KMS-11 (cell line): ENCODE measurements at regions not wholly inside any gene's neighbourhood (a gene's known extent, or its start where the extent isn't known, plus 50 kb on each side); places are given as distances from the start of the nearest gene placed in this dataset.
A peak's percentile ranks its signal among the peaks of the same experiment; 100 is the strongest.
"Not testable (repeated sequence)": the region's sequence is repeated elsewhere in the genome, so short reads cannot be mapped to it uniquely, and the experiment has no call there.

Experiments
- H2AFZ ChIP-seq: fragments of 200-600 bp; sonication (generic); 2 replicates; pipeline ENCODE4 v1.6.1; 2016; ENCODE audit warnings: antibody characterized with exemption, mixed run types, low read depth
- H3K27ac ChIP-seq: fragments of 200-600 bp; sonication (generic); 2 replicates; pipeline ENCODE4 v1.6.1; 2016; ENCODE audit warnings: mild to moderate bottlenecking, mixed run types
- H3K27me3 ChIP-seq: fragments of 200-600 bp; sonication (generic); 2 replicates; pipeline ENCODE4 v1.6.1; 2017; ENCODE audit warnings: mild to moderate bottlenecking, low read depth, mixed run types, moderate library complexity; ENCODE audit not compliant: insufficient read depth
- H3K36me3 ChIP-seq: fragments of 200-600 bp; sonication (generic); 2 replicates; pipeline ENCODE4 v1.6.1; 2017; ENCODE audit warnings: mild to moderate bottlenecking, mixed run types; ENCODE audit not compliant: insufficient read depth
- H3K4me1 ChIP-seq: fragments of 200-600 bp; sonication (generic); 2 replicates; pipeline ENCODE4 v1.6.1; 2016; ENCODE audit warnings: mild to moderate bottlenecking, low read depth, mixed run types; ENCODE audit not compliant: poor library complexity, severe bottlenecking
- H3K4me2 ChIP-seq: fragments of 200-600 bp; sonication (generic); 2 replicates; pipeline ENCODE4 v1.7.0; 2016; ENCODE audit warnings: mild to moderate bottlenecking, mixed run types
- H3K4me3 ChIP-seq: fragments of 200-600 bp; sonication (generic); IDR thresholded peaks from 2 replicates; pipeline ENCODE4 v1.6.1; 2017; ENCODE audit warnings: low read depth, low read length, mixed read lengths; ENCODE audit not compliant: insufficient read depth
- H3K79me2 ChIP-seq: fragments of 200-600 bp; sonication (generic); 2 replicates; pipeline ENCODE4 v1.6.1; 2016; ENCODE audit warnings: low read depth, mixed run types; ENCODE audit not compliant: insufficient read depth
- H3K9ac ChIP-seq: fragments of 200-600 bp; sonication (generic); 2 replicates; pipeline ENCODE4 v1.6.1; 2016; ENCODE audit warnings: mild to moderate bottlenecking, mixed run types
- H4K20me1 ChIP-seq: fragments of 200-600 bp; sonication (generic); 2 replicates; pipeline ENCODE4 v1.6.1; 2016; ENCODE audit warnings: mild to moderate bottlenecking, mixed run types; ENCODE audit not compliant: insufficient read depth
- CTCF ChIP-seq: fragments of 200-600 bp; sonication (generic); conservative IDR thresholded peaks from 2 replicates; pipeline ENCODE4 v1.6.1; 2017; ENCODE audit warnings: low read depth, mild to moderate bottlenecking, antibody characterized with exemption, low read length, moderate library complexity, mixed read lengths

DNA sequence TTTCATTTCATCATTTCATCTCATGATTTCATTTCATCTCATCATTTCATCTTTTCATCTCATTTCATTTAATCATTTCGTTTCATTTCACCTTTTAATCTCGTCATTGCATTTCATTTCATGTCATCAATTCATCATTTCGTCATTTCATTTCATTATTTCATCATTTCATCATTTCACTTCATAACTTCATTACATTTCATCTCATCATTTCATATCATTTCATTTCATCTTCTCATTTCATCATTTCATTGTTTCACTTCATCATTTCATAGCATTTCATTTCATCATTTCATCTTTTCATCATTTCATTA, 131.6 kb downstream of the ZNF92 start:
- not testable (repeated sequence) for H3K9ac ChIP-seq, H3K4me2 ChIP-seq, H3K79me2 ChIP-seq, H3K36me3 ChIP-seq, H3K4me3 ChIP-seq, H4K20me1 ChIP-seq, H3K4me1 ChIP-seq, H3K27ac ChIP-seq, H2AFZ ChIP-seq
- H3K27me3 ChIP-seq, result peaks cover 13% of the 10 kb centered on the region; the same call in 1 of the 2 replicates

DNA sequence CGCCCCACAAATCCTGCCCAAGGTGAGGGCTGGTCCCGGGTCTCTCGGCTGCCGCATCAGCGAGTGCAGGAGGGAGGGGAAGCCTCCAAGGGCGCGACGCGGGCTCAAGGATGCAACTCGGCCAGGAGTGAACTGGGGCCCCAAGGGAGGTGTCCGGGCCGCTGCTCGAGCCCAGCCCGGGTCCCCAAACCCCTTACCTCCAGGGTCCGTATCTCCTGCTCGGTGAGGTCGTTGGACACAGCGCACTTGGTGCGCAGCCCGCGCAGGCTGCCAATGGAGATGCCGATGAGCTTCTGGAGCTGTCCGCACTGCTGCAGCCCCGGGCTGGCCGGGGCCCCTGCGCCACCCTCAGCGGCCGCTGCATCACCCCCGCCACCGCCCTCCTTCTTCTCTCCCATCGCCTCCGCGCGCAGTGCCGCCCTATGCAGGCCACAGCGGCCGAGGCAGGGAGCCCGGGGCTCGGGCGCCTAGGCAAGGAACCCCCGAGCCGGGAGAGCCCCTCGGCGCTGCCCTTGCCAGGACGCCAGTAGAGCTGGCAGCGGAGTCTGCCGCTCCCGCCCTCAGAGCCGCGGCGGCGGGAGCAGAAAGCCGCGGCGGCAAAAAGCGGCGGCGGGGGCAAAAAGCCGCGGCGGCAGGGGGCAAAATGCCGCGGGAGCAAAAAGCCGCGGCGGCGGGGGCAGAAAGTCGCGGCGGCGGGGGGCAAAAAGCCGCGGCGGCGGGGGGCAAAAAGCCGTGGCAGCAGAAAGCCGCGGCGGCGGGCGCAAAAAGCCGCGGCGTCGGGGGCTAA, 135.1 kb downstream of the ZNF92 start:
- H2AFZ ChIP-seq, result peak overlapping the region; percentile 94
- H3K4me3 ChIP-seq, H3K79me2 ChIP-seq, H3K4me1 ChIP-seq, H3K36me3 ChIP-seq, H4K20me1 ChIP-seq, H3K27ac ChIP-seq: not testable (repeated sequence)
- H3K9ac ChIP-seq, result peak overlapping the region; percentile 57; the same call in 1 of the 2 replicates
- peaks cover 17% of the 10 kb centered on the region; the same call in 1 of the 2 replicates for H3K27me3 ChIP-seq
- peak overlapping the region; percentile 67 for H3K4me2 ChIP-seq

DNA sequence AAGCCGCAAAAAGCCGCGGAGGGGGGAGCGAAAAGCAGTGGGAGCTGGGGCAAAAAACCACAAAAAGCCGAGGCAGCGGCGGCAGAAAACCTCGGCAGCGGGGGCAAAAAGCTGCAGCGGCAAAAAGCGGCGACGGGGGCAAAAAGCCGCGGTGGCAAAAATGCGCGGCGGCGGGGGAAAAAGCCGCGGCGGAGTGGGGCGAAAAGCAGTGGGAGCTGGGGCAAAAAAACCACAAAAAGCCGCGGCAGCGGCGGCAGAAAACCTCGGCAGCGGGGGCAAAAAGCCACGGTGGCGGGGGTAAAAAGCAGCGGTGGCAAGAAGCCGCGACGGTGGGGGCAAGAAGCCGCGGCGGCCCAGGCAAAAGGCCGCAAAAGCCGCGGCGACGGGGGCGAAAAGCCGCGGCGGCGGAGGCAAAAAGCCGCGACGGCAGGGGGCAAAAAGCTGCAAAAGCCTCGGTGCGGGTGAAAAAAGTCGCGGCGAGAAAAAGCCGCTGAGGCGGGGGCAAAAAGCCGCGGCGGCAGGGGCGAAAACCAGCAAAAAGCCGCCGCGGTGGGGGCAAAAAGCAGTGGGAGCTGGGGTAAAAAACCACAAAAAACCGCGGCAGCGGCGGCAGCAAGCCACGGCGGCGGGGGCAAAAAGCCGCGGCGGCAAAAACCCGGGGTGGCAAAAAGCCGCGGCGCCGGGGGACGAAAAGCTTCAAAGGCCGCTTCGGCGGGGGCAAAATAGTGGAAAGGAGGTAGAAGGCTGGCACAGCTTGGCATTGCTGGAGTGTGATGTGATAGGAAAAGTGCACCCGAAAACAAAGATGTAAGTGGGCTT, 135.9 kb downstream of the ZNF92 start:
- no peaks in the 10 kb centered on the region for H3K36me3 ChIP-seq
- H3K4me1 ChIP-seq, result peaks cover 3% of the 10 kb centered on the region
- H3K27ac ChIP-seq, result no peak overlapping the region
- peak overlapping the region; percentile 57; the same call in 1 of the 2 replicates for H3K9ac ChIP-seq
- H3K4me2 ChIP-seq, result peak overlapping the region; percentile 67
- no peaks in the 10 kb centered on the region for H3K79me2 ChIP-seq
- H3K4me3 ChIP-seq, result no peak overlapping the region
- H4K20me1 ChIP-seq, result no peaks in the 10 kb centered on the region
- peak overlapping the region; percentile 94 for H2AFZ ChIP-seq
- peaks cover 17% of the 10 kb centered on the region; the same call in 1 of the 2 replicates for H3K27me3 ChIP-seq
- TF ChIP-seq CTCF, result no peak

DNA sequence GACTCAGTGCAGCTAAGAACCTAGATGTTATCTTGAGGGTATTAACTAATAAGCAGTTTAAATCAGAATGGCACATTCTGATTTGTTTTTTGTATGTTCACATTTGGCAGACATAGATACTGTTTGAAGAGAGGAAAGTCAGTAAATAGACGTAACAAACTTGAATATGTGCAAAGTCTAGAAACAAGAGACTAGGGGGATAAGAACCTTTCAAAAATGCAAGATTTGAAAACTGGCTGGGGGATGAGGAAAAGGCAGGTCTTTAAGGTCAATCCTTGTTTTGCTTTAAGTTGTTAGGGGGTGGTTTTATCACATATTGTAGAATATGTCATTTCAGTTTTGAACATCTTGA, 136.5 kb downstream of the ZNF92 start:
- H2AFZ ChIP-seq, result peak overlapping the region; percentile 94
- not testable (repeated sequence) for H3K4me3 ChIP-seq

DNA sequence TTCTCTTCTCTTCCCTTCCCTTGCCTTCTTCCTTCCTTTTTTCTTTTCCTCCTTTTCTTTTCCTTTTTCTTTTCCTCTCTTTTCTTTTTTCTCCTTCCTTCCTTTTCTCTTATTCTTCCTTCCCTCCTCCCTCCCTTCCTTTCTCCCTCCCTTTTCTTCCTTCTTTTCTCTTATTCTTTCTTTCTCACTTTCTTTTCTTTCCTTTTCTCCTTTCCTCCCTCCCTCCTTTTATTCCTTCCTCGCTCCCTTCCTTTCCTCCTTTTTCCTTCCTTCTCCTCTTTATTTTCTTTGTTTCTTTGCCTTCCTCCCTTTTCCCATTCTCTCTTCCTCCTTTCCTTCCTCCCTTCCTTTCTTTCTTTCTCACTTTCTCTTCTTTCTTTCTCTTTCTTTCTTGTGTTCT, 146.1 kb downstream of the ZNF92 start:
- H2AFZ ChIP-seq, H3K4me3 ChIP-seq, H3K36me3 ChIP-seq, H4K20me1 ChIP-seq, H3K4me2 ChIP-seq, H3K79me2 ChIP-seq, H3K27me3 ChIP-seq, H3K27ac ChIP-seq, H3K9ac ChIP-seq, H3K4me1 ChIP-seq: not testable (repeated sequence)

More for the DNA sequence above, 136.5 kb downstream of the ZNF92 start:
- not testable (repeated sequence) for H3K79me2 ChIP-seq, H4K20me1 ChIP-seq, H3K27ac ChIP-seq, H3K9ac ChIP-seq, H3K4me1 ChIP-seq, H3K36me3 ChIP-seq
- H3K27me3 ChIP-seq, result peaks cover 17% of the 10 kb centered on the region; the same call in 1 of the 2 replicates
- H3K4me2 ChIP-seq, result peak overlapping the region; percentile 67

- H3K9ac ChIP-seq, H3K79me2 ChIP-seq, H2AFZ ChIP-seq, H4K20me1 ChIP-seq, H3K27ac ChIP-seq, H3K4me1 ChIP-seq, H3K4me2 ChIP-seq, H3K27me3 ChIP-seq, H3K4me3 ChIP-seq, H3K36me3 ChIP-seq: not testable (repeated sequence)
Measured at GRCh38 chr7:65545465-65546161, 172.0 kb downstream of the ZNF92 start.

GRCh38 chr7:65549589-65550443, 176.2 kb downstream of the ZNF92 start:
- H3K4me3 ChIP-seq, H2AFZ ChIP-seq, H3K79me2 ChIP-seq, H3K27ac ChIP-seq, H3K4me2 ChIP-seq, H3K4me1 ChIP-seq, H3K27me3 ChIP-seq, H3K9ac ChIP-seq, H3K36me3 ChIP-seq, H4K20me1 ChIP-seq: not testable (repeated sequence)

DNA sequence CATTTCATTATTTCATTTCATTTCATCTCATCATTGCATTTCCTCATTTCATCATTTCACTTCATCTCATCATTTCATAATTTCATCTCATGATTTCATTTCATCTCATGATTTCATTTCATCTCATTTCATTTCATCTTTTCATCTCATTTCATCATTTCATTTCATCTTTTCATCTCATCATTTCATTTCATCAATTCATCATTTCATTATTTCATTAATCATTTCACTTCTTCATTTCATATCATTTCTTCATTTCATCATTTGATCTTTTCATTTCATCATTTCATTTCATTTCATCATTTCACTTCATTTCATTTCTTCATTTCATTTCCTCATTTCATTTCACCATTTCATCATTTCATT, 176.8 kb downstream of the ZNF92 start:
- H3K4me3 ChIP-seq, H3K36me3 ChIP-seq, H3K27me3 ChIP-seq, H3K4me1 ChIP-seq, H3K27ac ChIP-seq, H3K4me2 ChIP-seq, H3K79me2 ChIP-seq, H4K20me1 ChIP-seq, H2AFZ ChIP-seq, H3K9ac ChIP-seq: not testable (repeated sequence)
